Panc1 (cell line): ENCODE measurements at regions not wholly inside any gene's neighbourhood (a gene's known extent, or its start where the extent isn't known, plus 50 kb on each side); places are given as distances from the start of the nearest gene placed in this dataset.
"Not testable (repeated sequence)": the region's sequence is repeated elsewhere in the genome, so short reads cannot be mapped to it uniquely, and the experiment has no call there.

Experiments
- ATAC-seq: fragments of 200-7000 bp; cut with Tn5 transposase; 2 replicates; pipeline ENCODE4 v1.9.1; 2020; ENCODE audit warnings: mild to moderate bottlenecking, moderate library complexity
- BruUV-seq: library from RNA; stranded (reverse); fragments of 400-500 nt; replicated peaks from 2 replicates; lab custom pipeline; 2021; lab: Mats Ljungman, UMichigan
- CTCF ChIA-PET: fragments of 300-600 bp; sonication (Branson Sonifier 250); formaldehyde crosslinking; loops from one replicate; lab custom pipeline; 2022; ENCODE audit warnings: antibody characterized with exemption; lab: Charles Lee
- POLR2A ChIA-PET: fragments of 300-600 bp; sonication (Branson Sonifier 250); formaldehyde crosslinking; loops from one replicate; lab custom pipeline; 2022; ENCODE audit warnings: antibody characterized with exemption; lab: Charles Lee
- DNase-seq: peaks from one replicate; pipeline ENCODE4 v3.0.0-alpha.2; 2010; ENCODE audit warnings: low read depth, low spot score
- H3K27ac ChIP-seq: 2 replicates; pipeline ENCODE4 v1.5.1; 2011; ENCODE audit warnings: mild to moderate bottlenecking, low read length, inconsistent platforms
- H3K27me3 ChIP-seq: fragments of 200-500 bp; sonication (Bioruptor generic); 2 replicates; pipeline ENCODE4 v1.6.0; 2014; ENCODE audit warnings: low read length, inconsistent platforms; ENCODE audit not compliant: control insufficient read depth, insufficient read depth
- H3K36me3 ChIP-seq: fragments of 200-500 bp; sonication (Bioruptor generic); 2 replicates; pipeline ENCODE4 v1.5.1; 2014; ENCODE audit warnings: inconsistent platforms, mild to moderate bottlenecking, low read length, moderate library complexity; ENCODE audit not compliant: control insufficient read depth, insufficient read depth
- H3K4me1 ChIP-seq: 2 replicates; pipeline ENCODE4 v1.5.1; 2011; ENCODE audit warnings: inconsistent platforms, mild to moderate bottlenecking, low read length, moderate library complexity; ENCODE audit not compliant: control insufficient read depth, insufficient read depth
- H3K4me3 ChIP-seq, 2 experiments: 2 replicates each; pipeline ENCODE4 v1.5.1; 2011 to 2012; ENCODE audit warnings: low read depth in 2 of 2, low read length in 2 of 2, mild to moderate bottlenecking in 2 of 2, inconsistent platforms in 1 of 2, moderate library complexity in 1 of 2
- H3K9me3 ChIP-seq: fragments of 200-500 bp; sonication (Bioruptor generic); 2 replicates; pipeline ENCODE4 v1.5.1; 2014; ENCODE audit warnings: low read depth, mild to moderate bottlenecking, inconsistent platforms, low read length, moderate library complexity; ENCODE audit not compliant: control insufficient read depth, insufficient read depth
- CTCF ChIP-seq: fragments of 450-650 bp; IDR thresholded peaks from 2 replicates; pipeline ENCODE4 v1.5.1; 2017; ENCODE audit warnings: mild to moderate bottlenecking
- POLR2AphosphoS5 ChIP-seq: IDR thresholded peaks from 2 replicates; pipeline ENCODE4 v1.6.1; 2012; ENCODE audit warnings: mild to moderate bottlenecking, low read depth, low read length, moderate library complexity
- REST ChIP-seq, 2 experiments: IDR thresholded peaks; 2 replicates each; pipeline ENCODE4 v1.6.1; 2011 to 2012; ENCODE audit warnings: low read depth in 2 of 2, control low read depth in 1 of 2, low read length in 1 of 2, mild to moderate bottlenecking in 1 of 2, moderate library complexity in 1 of 2; ENCODE audit not compliant: insufficient read depth in 1 of 2
- SIN3A ChIP-seq: IDR thresholded peaks from 2 replicates; pipeline ENCODE4 v1.6.1; 2012; ENCODE audit warnings: low read depth, mild to moderate bottlenecking, low read length, moderate library complexity, borderline replicate concordance; ENCODE audit not compliant: insufficient read depth
- TCF7L2 ChIP-seq: IDR thresholded peaks from 2 replicates; pipeline ENCODE4 v1.6.1; 2011; ENCODE audit warnings: mild to moderate bottlenecking, low read depth, low read length, inconsistent platforms
- in situ Hi-C: cut with HindIII; loops from 2 replicates; pipeline ENCODE4 v1.10.0; 2016; ENCODE audit warnings: low sequenced_read_pairs, low pct_unique_long_range_greater_than_20kb
- intact Hi-C: fragments of 100-400 bp; cut with micrococcal nuclease; formaldehyde crosslinking; loops from one replicate; pipeline ENCODE4 v1.10.0; 2022; ENCODE audit not compliant: unreplicated experiment

- no TSS peak for BruUV-seq
- intact Hi-C loops: no loop called here
- H3K36me3 ChIP-seq: no peaks in the 10 kb centered on the region
Observed at GRCh38 chr12:125552295-125552694, 487.1 kb downstream of the AACS start.

GRCh38 chr12:125561008-125561407, 495.8 kb downstream of the AACS start:
- H3K4me3 ChIP-seq, CTCF ChIA-PET, BruUV-seq, H3K27me3 ChIP-seq, H3K27ac ChIP-seq, ATAC-seq, in situ Hi-C loops, DNase-seq, H3K9me3 ChIP-seq, H3K4me1 ChIP-seq, intact Hi-C loops, H3K36me3 ChIP-seq: not testable (repeated sequence)
- POLR2A ChIA-PET: interaction anchor here (0.6 kb wide), 1 partner anchor 13 kb away, joined by 3 read pairs; no protein-coding TSS in a partner anchor

More at GRCh38 chr12:125552295-125552694, 487.1 kb downstream of the AACS start:
- in situ Hi-C loops: no loop called here
- H3K4me3 ChIP-seq: no peak overlapping the region
- TF ChIP-seq POLR2AphosphoS5 (no peak), CTCF (no peak), SIN3A (no peak), TCF7L2 (no peak), REST (IDR thresholded peaks at IDR 0.05; ENCODE audit: insufficient read depth in 1 of 2, low read depth in 2 of 2, low read length in 1 of 2) (no peak)
- no peaks in the 10 kb centered on the region for H3K9me3 ChIP-seq
- no peaks in the 10 kb centered on the region for H3K4me1 ChIP-seq
- no peak for ATAC-seq
- no peaks in the 10 kb centered on the region for H3K27me3 ChIP-seq
- ChIA-PET POLR2A (no interaction called here), CTCF (no interaction called here)
- no peak for DNase-seq
- H3K27ac ChIP-seq: no peak overlapping the region

- no peak overlapping the region for H3K4me3 ChIP-seq
- ChIA-PET POLR2A (no interaction called here), CTCF (no interaction called here)
- no peaks in the 10 kb centered on the region; the same call in 1 of the 2 replicates for H3K27me3 ChIP-seq
- DNase-seq: no peak
- no peaks in the 10 kb centered on the region for H3K36me3 ChIP-seq
- H3K9me3 ChIP-seq: no peaks in the 10 kb centered on the region
- no peak for ATAC-seq
- H3K27ac ChIP-seq: no peak overlapping the region
- intact Hi-C loops (no loop called here), in situ Hi-C loops (no loop called here)
- no TSS peak for BruUV-seq
- H3K4me1 ChIP-seq: no peaks in the 10 kb centered on the region
- TF ChIP-seq CTCF (no peak), REST (IDR thresholded peaks at IDR 0.05; ENCODE audit: insufficient read depth in 1 of 2, low read depth in 2 of 2, low read length in 1 of 2) (no peak), SIN3A (no peak), TCF7L2 (no peak), POLR2AphosphoS5 (no peak)
Observed at GRCh38 chr12:125564753-125565152, 499.5 kb downstream of the AACS start.
